ENCODE measurements at regions not wholly inside any gene's neighbourhood (a gene's known extent, or its start where the extent isn't known, plus 50 kb on each side); places are given as distances from the start of the nearest gene placed in this dataset.

DNA sequence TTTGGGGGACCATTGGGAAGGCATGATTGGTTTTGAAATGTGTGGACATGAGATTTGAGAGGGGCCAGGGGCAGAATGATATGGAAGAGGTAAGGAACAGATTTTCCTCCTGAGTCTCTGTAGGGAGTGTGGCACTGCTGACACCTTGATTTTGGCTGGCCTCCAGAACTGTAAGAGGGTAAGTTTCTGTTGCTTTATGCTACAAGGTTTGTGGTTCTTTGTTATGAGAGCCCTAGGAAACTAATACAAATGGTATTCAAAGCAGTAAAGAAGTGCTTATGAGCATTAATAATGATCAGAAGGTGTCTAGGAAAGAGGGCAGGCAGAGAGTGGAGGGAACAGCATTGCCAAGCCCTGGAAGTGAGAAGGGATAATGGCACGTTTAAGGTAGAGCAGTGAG is 574.3 kb upstream of the NXPH2 start:
- Mint-ChIP-seq H3K27ac (ENCODE audit: unreplicated experiment) (no peak overlapping the region), H3K36me3 (ENCODE audit: unreplicated experiment) (no peaks in the 10 kb centered on the region), H3K9me3 (ENCODE audit: unreplicated experiment) (peaks cover 12% of the 10 kb centered on the region), H3K4me1 (ENCODE audit: unreplicated experiment) (no peaks in the 10 kb centered on the region), H3K27me3 (ENCODE audit: unreplicated experiment) (peaks cover 5% of the 10 kb centered on the region), H3K4me3 (ENCODE audit: unreplicated experiment) (no peak overlapping the region)
- TF ChIP-seq, protein P1, sequence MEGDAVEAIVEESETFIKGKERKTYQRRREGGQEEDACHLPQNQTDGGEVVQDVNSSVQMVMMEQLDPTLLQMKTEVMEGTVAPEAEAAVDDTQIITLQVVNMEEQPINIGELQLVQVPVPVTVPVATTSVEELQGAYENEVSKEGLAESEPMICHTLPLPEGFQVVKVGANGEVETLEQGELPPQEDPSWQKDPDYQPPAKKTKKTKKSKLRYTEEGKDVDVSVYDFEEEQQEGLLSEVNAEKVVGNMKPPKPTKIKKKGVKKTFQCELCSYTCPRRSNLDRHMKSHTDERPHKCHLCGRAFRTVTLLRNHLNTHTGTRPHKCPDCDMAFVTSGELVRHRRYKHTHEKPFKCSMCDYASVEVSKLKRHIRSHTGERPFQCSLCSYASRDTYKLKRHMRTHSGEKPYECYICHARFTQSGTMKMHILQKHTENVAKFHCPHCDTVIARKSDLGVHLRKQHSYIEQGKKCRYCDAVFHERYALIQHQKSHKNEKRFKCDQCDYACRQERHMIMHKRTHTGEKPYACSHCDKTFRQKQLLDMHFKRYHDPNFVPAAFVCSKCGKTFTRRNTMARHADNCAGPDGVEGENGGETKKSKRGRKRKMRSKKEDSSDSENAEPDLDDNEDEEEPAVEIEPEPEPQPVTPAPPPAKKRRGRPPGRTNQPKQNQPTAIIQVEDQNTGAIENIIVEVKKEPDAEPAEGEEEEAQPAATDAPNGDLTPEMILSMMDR (IDR thresholded peaks at IDR 0.05), result no peak
- no peak for DNase-seq (ENCODE audit: extremely low spot score, unreplicated experiment)

DNA sequence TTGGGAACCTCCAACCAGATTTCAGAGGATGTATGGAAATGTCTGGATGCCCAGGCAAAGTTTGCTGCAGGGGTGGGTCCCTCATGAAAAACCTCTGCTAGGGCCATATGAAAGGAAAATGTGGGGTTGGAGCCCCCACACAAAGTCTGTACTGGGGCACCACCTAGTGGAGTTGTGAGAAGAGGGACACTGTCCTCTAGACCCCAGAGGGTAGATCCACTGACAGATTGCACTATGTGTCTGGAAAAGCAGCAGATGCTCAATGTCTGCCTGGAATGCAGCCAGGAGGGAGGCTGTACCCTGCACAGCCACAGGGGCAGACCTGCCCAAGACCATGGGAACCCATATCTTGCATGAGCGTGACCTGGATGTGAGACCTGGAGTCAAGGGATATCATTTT is 573.7 kb upstream of the NXPH2 start:
- Mint-ChIP-seq H3K27ac (ENCODE audit: unreplicated experiment) (no peak overlapping the region), H3K4me1 (ENCODE audit: unreplicated experiment) (no peaks in the 10 kb centered on the region), H3K9me3 (ENCODE audit: unreplicated experiment) (peaks cover 17% of the 10 kb centered on the region), H3K36me3 (ENCODE audit: unreplicated experiment) (no peaks in the 10 kb centered on the region), H3K4me3 (ENCODE audit: unreplicated experiment) (no peak overlapping the region), H3K27me3 (ENCODE audit: unreplicated experiment) (peaks cover 5% of the 10 kb centered on the region)
- TF ChIP-seq, protein P1 (IDR thresholded peaks at IDR 0.05), result no peak
- DNase-seq (ENCODE audit: extremely low spot score, unreplicated experiment), result no peak

DNA sequence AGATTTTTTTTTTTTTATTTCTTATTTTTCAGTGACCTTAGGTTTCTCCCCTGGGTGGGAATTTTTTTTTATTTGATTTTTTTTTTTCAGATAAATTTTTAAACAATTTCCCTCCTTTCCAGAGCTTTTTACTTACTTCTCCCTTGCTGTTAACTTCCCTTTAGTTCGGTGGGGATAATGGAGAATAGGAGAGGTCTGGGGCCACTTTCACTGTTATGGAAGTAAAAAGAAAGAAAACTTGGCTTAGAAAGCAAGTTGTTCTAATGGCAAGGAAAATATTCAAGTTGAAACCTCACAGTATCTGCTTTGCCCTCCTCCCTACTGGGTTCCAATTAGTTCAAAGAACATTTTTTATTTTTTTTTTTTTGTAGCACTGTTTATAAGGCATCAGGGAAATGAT is 537.1 kb upstream of the NXPH2 start:
- H3K9me3 Mint-ChIP-seq (ENCODE audit: unreplicated experiment), result no peaks in the 10 kb centered on the region

DNA sequence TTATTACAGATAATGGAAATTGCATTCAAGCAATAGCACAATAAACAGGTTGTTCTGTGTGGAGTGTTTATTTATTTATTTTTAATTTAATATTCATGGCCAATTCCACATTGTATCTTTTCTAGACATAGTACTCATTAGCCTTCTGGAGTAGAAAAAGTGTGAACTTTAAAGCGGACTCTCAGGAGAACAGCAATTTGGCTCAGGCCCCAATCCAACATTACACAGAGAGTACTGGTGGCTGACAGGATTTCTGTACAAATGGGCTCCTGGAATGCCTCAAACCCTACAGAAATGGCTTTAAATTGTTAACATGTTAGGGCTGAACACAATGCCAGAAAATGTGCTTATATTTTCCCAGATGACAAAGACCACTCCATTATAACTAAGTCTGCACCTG is 533.9 kb upstream of the NXPH2 start:
- Mint-ChIP-seq H3K9me3 (ENCODE audit: unreplicated experiment) (no peaks in the 10 kb centered on the region), H3K4me1 (ENCODE audit: unreplicated experiment) (no peaks in the 10 kb centered on the region), H3K27me3 (ENCODE audit: unreplicated experiment) (no peaks in the 10 kb centered on the region), H3K36me3 (ENCODE audit: unreplicated experiment) (no peaks in the 10 kb centered on the region), H3K4me3 (ENCODE audit: unreplicated experiment) (no peak overlapping the region), H3K27ac (ENCODE audit: unreplicated experiment) (no peak overlapping the region)
- no peak for DNase-seq (ENCODE audit: extremely low spot score, unreplicated experiment)
- TF ChIP-seq, protein P1 (IDR thresholded peaks at IDR 0.05), result no peak

More for the DNA sequence above, 537.1 kb upstream of the NXPH2 start:
- TF ChIP-seq, protein P1 (IDR thresholded peaks at IDR 0.05), result no peak
- Mint-ChIP-seq H3K36me3 (ENCODE audit: unreplicated experiment) (no peaks in the 10 kb centered on the region), H3K4me3 (ENCODE audit: unreplicated experiment) (no peak overlapping the region), H3K27ac (ENCODE audit: unreplicated experiment) (no peak overlapping the region), H3K4me1 (ENCODE audit: unreplicated experiment) (no peaks in the 10 kb centered on the region), H3K27me3 (ENCODE audit: unreplicated experiment) (no peaks in the 10 kb centered on the region)
- DNase-seq (ENCODE audit: extremely low spot score, unreplicated experiment), result no peak

DNA sequence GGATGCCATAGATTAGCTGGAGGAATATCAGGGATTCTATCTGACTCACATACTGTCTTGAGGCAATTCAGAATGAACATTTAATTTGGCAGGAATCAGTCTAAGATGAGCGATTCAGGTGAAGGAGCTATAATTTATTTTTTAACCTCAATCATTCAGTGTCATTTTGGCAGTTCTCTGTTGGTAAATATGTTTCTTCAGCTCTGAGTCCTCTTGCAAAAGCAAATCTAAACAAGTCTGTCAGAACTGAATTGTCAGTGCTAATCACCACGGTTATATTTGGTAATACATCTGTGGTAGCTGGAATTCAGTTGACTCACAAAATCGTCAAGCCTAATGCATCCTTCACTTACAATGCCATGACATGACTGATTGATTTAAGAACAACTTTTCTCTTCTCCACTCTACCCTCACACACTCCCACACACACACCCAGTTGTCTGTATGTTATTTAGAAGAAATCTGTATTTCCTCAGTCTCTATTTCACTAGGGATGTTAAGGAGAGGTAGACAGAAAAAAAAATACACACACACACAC is 516.6 kb upstream of the NXPH2 start:
- Mint-ChIP-seq H3K27me3 (ENCODE audit: unreplicated experiment) (peaks cover 3% of the 10 kb centered on the region), H3K4me3 (ENCODE audit: unreplicated experiment) (no peak overlapping the region), H3K27ac (ENCODE audit: unreplicated experiment) (no peak overlapping the region), H3K4me1 (ENCODE audit: unreplicated experiment) (no peaks in the 10 kb centered on the region), H3K9me3 (ENCODE audit: unreplicated experiment) (no peaks in the 10 kb centered on the region), H3K36me3 (ENCODE audit: unreplicated experiment) (no peaks in the 10 kb centered on the region)
- TF ChIP-seq, protein P1 (IDR thresholded peaks at IDR 0.05), result no peak
- DNase-seq (ENCODE audit: extremely low spot score, unreplicated experiment), result no peak
